NOMO-1 (cell line): ENCODE measurements at regions not wholly inside any gene's neighbourhood (a gene's known extent, or its start where the extent isn't known, plus 50 kb on each side); places are given as distances from the start of the nearest gene placed in this dataset.
"Not testable (repeated sequence)": the region's sequence is repeated elsewhere in the genome, so short reads cannot be mapped to it uniquely, and the experiment has no call there.

Source experiments
- DNase-seq, 2 experiments: peaks; one replicate each; lab custom pipeline; 2025; ENCODE audit not compliant: unreplicated experiment in 2 of 2; lab: John Stamatoyannopoulos, UW

DNA sequence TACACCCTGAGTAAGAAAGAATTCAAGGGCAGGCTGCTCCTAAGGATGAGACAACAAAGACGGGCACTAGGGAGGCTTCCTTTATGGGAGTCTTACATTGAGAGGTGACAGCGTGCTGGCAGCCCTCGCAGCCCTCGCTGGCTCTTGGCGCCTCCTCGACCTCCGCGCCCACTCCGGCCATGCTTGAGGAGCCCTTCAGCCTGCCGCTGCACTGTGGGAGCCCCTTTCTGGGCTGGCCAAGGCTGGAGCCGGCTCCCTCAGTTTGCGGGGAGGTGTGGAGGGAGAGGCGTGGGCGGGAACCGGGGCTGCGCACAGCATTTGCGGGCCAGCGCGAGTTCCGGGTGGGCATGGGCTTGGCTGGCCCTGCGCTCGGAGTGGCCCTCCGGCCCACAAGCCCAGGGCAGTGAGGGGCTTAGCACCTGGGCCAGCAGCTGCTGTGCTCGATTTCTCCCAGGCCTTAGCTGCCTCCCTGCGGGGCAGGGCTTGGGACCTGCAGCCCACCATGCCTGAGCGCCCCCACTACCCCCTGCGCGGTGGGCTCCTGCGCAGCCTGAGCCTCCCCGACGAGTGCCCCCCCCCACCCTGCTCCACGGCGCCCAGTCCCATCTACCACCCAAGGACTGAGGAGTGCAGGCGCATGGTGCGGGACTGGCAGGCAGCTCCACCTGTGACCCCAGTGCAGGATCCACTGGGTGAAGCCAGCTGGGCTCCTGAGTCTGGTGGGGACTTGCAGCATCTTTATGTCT lies 75.3 kb downstream of the BARX1 start:
- DNase-seq = not testable (repeated sequence)

DNA sequence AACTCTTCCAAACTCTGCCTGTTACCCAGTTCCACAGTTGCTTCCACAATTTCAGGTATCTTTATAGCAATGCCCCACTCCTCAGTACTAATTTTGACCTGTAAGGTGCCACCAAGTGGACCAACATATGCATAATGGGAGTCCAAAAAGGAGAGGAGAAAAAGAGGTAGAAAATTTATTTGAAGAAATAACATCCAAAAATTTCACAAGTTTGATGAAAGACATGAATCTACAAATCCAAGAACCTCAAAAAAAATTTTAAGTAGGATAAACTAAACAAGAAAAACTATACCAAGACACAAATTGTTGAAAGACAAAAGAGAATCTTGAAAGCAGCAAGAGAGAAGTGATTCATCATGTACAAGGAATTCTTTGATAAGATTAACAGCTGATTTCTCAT lies 79.8 kb downstream of the BARX1 start:
- DNase-seq = no peak

DNA sequence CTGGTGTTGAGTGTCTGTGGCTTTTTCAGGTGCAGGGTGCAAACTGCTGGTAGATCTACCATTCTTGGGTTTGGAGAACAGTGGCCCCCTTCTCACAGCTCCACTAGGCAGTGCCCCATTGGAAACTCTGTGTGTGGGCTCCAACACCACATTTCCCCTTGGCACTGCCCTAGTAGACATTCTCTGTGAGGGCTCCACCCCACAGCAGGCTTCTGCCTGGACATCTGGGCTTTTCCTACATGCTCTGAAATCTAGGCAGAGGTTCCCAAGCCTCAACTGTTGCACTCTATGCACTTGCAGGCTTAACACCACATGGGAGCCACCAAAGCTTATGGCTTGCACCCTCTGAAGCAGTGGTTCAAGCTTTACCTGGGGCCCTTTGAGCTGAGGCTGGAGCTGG lies 80.9 kb downstream of the BARX1 start:
- no peak for DNase-seq

DNA sequence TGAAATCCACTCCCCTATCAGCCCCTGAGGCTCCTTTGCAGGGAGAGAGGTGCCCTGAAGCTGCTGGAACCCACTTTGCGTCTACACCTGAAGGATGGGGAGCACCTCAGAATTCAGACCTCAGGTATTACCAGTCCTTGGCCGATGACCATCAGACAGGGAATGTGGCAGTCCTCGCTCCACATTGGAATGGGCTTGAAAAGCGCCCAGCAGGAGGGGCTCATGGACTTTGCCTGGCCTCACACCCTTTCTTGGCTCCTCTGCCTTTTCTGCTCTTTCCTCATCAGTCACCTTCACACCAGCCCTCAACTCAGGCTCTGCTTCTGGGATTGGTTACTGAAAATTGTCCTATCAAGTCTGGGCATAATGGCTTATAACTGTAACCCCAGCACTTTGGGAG lies 83.9 kb downstream of the BARX1 start:
- no peak for DNase-seq

DNA sequence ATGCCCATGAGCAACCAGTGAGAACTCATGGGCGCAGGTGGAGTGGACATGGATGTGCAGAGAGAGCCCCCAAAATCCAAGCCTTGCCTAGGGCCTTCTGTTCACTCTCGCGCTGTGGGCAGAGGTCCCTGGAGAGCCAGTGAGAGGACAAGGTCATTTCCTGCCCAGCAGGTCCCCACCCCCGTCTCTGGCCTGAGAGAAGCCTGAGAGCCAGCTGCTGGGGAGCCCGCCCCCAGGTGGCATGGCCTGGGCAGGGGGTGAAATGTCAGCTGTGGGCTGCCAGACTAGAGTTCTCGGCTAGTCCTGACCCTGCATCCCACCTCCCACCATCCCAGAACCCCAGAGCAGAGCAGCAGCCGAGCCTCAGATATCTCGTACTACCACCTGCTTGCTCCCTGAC lies 85.3 kb downstream of the BARX1 start:
- no peak for DNase-seq

DNA sequence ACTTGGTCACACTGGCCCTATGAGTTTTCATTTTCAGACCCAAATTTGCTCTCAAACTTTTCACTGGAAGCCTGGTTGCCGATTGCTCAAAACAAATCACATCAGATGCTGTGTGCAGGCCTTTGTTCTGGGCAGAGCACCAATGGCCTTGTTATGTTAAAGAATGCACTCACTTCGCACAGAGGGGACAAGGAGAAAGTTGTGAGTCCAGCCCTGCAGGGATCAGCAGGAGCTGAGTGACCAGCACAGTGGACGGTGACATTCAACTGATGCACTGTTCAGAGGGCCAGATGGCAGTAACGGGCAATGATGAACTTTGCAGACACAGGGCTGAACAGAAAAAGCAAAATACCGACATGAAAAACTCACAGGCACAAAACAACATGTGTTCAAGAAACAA lies 86.1 kb downstream of the BARX1 start:
- DNase-seq = no peak

DNA sequence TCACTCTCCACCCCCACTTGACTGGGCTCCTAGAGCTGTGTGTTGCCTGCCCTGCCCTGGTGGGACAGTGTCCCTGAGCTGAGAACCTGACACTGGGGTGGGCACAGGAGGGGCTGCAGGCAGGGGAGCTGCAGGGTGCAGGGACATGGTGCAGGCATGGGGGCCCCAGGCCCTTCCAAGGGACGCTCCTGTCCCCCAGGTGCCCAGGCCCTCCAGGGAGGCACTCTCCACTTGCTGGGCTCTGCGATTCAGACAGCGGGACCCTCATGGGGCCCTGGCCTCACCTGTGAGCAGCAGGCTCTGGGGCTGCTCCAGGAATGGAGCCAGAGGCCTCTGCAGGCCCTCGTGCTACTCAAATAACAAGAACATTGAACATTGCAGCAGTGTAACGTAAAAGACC lies 89.4 kb downstream of the BARX1 start:
- DNase-seq = no peak

DNA sequence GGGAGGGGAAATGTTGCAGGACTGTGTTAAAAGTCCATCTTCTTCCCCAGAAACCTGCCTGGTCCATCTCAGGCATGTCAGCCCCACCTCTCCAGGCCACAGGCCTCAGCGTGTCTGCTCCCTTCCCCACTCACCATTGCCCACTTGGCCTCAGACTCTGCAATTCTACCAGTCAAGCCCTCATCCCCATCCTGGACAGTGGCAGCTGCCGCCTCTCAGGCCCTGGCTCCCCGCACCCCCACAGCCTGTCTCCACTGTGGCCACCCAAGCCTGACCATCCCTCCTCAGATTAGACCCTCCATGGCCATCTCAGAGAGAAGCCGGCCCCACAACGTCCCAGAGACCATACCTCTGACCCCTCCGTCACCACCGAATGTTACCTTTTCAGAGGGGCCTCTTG lies 89.9 kb downstream of the BARX1 start:
- DNase-seq = no peak

DNA sequence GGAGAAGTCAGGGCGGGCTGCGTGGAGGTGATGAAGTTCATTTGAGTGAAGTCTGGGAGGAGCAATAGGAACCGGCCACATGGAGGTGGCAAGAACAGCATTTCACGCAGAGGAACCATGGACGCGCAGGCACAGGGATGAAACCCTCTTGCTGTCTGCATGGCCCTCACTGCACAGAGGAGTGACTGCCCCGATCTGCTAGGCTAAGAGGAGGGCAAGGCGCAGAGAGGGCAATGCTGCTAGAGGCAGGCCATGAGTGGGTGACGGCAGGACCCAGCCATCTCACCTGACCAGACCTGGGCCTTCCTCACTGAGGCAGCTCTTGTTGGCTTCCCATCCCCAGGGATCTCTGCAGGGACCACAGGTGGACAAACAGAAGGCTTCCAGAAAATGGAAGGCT lies 90.3 kb downstream of the BARX1 start:
- DNase-seq = no peak

DNA sequence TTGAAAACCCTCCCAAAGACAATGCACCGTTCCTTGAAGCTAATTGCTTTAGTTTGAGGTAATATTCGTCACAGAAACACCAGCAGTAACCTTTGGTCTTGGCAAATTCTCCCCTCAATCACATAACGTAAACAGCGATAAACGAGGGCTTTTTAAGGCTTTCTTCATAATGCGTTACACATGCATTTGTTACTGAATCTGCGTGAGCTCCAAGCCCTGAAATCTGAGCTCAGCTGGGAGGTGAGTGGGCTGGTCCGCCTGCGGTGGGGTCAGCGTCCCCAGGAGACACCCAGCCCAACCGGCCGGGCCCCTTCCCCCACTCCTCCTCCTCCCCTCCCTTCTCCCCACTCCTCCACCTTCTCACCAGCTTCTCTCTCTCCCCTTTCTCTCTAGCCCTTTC lies 91.1 kb downstream of the BARX1 start:
- DNase-seq = no peak

DNA sequence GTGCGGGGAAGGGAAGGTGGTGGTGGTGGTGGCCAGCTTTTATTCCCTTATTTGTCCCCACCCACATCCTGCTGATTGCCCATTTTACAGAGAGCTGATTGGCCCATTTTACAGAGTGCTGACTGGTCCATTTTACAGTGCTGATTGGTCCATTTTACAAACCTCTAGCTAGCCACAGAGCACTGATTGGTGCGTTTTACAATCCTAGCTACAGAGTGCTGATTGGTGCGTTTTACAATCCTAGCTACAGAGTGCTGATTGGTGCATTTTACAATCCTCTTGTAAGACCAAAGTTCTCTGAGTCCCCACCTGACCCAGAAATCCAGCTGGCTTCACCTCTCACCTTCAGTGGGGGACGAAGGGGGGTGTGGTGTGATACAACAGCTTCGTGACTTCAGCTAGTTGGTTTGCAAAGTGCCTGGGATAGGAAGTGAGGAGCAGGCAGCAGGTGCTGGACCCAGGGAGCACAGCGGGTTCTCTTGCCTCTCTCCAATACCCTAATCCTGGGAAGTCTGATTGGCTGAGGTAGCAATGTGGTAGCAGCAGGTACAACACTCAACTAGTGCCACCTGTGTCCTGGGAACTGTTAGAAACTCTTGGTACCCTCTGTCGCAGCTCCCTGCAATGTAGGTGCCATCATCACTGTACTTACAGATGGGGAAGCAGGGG lies 92.1 kb downstream of the BARX1 start:
- DNase-seq = no peak

DNA sequence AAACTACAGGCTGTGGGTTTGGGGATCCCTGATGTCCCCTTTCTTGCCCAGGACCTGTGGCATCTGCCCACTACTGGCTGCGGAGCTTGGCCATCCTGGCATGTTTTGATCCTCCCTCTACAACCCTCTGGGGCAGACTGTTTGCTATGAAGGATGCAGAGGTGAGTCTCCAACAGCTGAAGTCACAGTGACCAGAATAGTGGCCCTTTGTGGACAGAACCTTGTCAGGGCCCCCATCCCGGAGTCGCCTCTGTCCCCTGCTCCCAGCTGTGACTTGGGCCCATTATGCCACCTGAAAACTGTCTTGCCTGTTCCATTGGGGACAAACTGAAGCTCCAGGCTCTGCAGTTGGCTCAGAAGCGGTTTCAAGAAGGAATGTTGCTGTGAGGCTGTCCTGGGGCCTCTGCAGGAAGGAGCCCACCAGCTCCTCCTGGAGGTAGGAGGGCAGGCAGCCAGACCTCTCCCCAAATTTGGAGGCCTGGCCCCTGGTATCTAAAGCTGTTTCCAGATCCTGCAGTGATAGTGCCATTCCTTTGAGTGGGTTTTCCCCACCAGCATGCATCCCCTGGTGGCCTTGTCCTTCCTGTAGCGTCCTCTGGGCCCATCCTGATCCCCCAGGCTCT lies 93.3 kb downstream of the BARX1 start:
- DNase-seq = no peak

DNA sequence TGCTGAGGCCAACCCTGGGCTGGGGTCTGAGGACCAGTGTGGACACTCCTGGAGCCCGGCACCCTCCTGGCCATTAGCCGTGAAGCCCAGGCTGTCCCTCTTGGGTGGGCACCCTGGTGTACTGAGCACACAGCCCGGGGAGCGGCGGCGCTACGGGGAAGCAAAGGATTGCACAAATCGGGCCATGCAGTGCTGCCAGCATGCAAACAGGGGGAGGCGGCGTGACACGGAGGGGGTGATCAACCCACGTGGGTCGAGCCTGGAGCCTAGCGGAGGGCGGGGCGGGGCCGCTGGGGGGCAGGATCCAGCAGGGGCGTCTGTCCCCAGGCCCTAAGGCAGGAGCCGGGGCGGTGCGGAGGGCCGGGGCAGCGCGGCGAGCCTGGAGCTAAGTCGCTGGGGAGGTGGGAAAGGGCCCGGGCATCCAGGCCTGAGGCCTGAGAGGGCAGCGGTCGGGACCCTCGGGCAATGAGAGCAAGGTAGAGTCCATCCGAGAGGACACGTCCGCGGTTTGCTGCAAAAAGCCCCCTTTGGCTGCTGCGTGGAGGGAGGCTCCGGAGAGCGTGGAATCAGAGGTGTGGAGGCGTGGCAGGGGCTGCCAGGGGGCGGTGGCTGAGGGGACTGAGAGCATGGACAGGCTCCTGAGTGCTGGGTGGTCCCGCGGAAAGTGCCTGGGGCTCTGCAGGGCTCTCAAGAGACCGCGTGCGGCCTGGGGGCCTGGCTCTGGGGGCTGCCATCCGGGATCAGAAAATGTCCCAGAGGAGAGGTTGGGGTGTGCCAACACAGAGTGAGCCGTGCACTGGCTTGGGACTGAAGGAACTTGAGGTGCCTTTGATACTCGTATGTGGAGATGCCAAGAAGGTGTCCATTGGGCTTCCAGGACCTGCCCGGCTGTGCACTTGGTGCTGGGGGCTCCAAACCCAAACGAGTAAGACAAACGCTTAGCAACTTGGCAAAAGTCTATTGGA lies 94.2 kb downstream of the BARX1 start:
- no peak for DNase-seq

DNA sequence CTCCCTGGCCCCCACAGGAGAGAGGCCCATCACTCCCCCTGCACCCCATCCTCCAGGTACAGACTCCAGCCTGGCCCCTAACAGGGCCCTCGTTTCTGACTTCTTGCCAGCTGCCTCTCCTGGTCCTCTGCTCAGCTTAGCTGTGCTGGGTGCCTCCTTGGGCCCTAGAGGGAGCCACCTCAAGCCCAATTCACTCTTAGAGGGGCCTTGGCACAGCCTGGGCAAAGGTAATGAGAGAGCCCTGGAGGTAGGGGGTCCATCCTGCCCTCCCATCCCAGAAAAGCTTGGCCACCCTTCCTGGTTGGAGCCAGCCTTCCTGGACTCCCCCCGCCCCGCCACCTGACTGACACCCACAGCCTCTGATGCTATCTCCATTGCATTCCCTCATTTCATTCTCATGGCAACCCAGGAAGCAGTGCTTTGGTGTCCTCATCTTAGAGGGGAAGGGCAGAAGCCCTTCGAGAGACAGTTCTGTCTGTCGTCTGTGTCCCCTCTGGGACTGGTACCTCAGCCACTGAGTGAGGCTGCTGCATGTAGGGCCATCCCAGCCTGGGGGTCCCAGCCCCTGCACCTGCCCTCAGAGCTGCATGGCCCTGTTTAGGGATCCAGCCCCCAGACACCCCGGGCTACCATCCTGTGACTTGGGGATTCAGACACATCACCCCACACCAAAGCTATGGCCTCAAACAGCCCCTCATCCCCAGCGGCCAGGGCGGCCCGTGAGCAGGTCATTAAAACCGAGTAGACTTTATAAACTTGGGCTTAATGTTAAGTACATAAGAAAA lies 95.5 kb downstream of the BARX1 start:
- no peak for DNase-seq

DNA sequence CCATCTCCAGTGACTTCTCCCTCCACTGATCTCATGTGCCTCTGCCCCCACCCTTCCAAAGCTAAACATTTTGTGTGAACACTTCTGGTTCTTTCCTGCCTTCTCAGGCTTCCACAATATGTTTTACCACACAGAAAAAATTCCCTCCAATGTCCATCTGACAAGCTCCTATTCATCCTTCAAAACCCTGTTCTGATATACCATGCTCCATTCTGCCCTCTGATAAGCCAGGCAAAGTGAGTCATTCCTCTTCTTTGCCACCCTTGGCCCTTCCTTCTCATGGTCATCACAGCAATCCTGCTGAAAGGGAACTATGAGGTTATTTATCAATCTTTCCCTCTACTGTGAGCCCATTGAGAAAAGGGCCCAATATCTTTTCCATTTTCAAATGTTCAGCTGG lies 97.6 kb downstream of the BARX1 start:
- no peak for DNase-seq

DNA sequence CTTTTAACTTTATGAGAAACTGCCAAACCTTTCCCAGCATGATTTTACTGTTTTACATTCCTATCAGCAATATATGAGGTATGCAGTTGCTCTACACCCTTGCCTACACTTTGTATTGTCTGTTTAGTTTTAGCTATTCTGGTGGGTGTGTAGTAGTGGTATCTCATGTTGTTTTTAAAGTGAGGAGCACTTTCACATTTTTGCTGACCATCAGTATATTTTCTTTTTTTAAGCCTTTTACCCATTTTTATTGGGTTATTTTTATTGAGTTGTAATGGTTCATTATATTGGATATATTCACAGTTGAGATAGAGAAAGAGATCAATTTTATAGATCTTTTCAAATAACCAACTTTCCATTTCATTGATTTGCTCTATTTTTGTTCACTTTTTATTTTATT lies 102.4 kb downstream of the BARX1 start:
- no peak for DNase-seq

DNA sequence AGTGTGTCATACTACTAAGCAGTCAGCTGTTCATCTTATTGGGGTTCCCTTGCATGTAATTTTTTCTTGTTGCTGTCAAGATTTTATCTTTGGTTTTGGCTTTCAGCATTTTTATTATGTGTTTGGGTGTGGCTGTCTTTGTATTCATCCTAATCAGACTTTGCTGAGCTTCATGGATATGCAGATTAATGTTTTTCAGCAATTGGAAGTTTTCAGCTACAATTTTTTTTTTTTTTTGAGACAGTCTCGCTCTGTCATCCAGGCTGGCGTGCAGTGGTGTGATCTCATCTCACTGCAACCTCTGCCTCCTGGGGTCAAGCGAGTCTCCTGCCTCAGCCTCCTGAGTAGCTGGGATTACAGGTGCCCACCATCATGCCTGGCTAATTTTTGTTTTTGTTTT lies 108.8 kb downstream of the BARX1 start:
- DNase-seq = no peak

DNA sequence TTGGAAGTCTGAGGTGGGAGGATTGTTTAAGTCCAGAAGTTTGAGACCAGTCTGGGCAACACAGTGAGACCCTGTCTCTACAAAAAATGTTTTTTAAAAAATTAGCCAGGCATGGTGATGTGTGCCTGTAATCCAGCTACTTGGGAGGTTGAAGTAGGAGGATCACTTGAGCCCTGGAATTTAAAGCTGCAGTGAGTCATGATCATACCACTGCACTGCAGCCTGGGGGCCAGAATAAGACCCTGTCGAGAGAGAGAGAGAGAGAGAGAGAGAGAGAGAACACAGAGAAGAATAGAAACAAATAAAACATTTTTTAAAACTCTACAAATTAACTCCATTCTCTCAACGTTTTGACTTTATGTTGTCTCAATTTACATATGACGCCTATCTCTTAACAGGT lies 111.8 kb downstream of the BARX1 start:
- DNase-seq = no peak

DNA sequence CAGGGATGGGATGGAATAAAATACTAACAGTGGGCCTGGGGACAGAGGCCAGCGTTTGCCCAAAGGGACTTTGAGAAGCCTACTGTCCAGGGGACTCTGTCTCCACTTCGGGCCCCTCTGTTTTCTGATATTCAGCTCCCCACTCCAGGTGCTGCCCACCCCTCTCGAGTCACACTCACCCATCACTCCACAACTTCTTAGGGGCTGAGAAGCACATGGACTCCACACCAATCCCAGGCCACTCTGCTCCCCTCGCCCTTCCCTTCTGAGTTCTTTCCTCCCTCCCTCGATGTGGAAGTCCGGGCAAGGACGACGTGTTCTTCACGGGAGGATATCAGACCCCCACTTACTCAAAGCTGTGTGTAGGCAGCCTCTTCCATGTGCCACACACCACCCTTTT lies 124.5 kb downstream of the BARX1 start:
- DNase-seq = no peak

DNA sequence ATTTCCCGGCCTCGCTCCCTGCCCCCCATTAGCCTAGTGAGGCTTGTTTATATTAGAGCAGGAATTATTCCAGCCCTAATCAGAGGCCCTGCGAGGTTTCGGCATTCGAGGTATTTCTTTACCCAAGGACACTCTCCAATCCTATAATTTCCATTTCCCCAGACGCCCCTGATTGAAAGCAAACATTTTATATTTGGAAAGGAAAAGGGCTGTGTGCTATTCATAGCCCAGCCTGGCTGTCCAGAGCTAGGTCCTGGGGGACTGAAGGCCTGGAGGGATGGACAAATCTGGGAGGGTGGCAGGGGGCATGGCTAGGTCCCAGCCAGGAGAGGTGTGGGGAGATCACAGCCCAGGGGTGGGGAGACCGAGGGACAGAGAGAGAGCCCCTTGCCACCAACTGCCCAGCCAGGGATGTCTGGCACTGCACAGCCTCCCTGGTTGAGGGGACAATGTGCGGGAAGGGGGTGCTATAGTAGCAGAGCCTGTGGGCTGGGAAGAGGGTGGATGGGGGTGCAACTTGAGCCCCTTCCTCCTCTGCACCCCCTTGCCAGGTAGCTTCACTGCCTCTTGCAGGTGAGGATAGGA lies 125.1 kb downstream of the BARX1 start:
- DNase-seq = no peak
